ENCODE measurements at regions not wholly inside any gene's neighbourhood (a gene's known extent, or its start where the extent isn't known, plus 50 kb on each side); places are given as distances from the start of the nearest gene placed in this dataset.

DNA sequence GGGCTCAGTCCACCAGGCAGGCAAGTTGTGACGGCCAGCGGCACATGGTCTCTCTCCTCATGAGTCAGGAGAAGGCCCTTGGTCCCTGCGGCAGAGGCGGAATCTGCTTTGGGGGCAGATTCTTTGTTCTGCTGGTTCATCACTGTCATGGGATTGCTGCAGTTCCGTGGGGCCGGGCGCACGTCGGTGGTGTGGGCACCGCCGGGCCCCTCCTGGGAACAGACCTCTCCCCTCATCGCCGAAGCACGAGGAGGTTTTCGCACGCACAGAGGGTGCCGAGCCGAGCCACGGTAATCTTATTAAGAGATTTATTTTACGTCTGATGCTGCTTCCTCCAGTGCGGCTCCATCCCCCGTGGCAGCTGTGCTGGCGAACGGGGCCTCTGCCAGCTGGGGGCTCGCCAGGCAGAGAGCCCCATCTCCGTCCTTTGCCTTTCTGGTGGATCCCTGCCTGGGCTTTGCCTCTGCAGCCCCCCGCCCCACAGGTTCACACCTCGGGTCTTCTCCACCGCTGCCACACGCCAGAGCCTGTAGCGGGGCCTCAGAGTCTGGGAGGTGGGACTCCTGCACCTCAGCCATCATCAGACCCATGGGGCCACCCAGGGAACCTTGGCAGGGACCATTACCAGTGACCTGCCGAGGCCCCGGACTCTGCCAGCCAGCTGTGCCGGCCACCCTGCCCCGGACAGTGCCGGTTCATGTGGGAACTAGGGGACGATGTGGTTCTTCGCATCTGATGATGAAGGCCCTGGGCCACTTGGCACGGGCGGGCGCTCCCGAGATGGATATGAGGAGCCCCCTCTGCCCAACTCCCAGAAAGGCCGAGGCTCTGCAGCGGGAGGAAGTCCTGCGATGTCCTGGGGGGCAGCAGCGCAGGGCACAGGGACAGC lies 86.7 kb upstream of the NKX1-1 start:
- DNase-seq (ENCODE audit: low spot score): peak; percentile 81
- Mint-ChIP-seq H3K27me3 (ENCODE audit: low read depth) (peaks cover 20% of the 10 kb centered on the region), H3K4me1 (ENCODE audit: low read depth) (no peaks in the 10 kb centered on the region), H3K9me3 (ENCODE audit: low read depth) (no peaks in the 10 kb centered on the region), H3K36me3 (ENCODE audit: low read depth) (no peaks in the 10 kb centered on the region), H3K4me3 (ENCODE audit: unreplicated experiment) (no peak overlapping the region), H3K27ac (ENCODE audit: unreplicated experiment) (no peak overlapping the region)
- TF ChIP-seq, protein P1, sequence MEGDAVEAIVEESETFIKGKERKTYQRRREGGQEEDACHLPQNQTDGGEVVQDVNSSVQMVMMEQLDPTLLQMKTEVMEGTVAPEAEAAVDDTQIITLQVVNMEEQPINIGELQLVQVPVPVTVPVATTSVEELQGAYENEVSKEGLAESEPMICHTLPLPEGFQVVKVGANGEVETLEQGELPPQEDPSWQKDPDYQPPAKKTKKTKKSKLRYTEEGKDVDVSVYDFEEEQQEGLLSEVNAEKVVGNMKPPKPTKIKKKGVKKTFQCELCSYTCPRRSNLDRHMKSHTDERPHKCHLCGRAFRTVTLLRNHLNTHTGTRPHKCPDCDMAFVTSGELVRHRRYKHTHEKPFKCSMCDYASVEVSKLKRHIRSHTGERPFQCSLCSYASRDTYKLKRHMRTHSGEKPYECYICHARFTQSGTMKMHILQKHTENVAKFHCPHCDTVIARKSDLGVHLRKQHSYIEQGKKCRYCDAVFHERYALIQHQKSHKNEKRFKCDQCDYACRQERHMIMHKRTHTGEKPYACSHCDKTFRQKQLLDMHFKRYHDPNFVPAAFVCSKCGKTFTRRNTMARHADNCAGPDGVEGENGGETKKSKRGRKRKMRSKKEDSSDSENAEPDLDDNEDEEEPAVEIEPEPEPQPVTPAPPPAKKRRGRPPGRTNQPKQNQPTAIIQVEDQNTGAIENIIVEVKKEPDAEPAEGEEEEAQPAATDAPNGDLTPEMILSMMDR (IDR thresholded peaks at IDR 0.05): no peak

DNA sequence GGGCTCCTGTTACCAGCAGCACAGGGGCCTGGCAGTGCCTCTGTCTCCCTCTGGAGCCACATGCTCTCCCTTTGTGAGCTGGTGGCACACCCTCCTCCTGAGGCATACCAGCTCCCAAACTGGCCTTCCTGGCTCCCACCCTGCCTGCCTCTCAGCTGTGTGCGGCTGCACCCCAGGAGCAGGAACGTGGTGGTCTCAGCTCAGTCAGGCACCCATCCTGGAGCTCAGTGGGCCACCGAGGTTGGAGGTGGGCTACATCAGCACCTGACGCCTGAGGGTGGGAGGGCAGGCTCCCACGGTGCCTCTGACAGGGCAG lies 85.9 kb upstream of the NKX1-1 start:
- TF ChIP-seq, protein P1 (IDR thresholded peaks at IDR 0.05): no peak
- Mint-ChIP-seq H3K27ac (ENCODE audit: unreplicated experiment) (no peak overlapping the region), H3K27me3 (ENCODE audit: low read depth) (peaks cover 26% of the 10 kb centered on the region), H3K9me3 (ENCODE audit: low read depth) (no peaks in the 10 kb centered on the region), H3K4me3 (ENCODE audit: unreplicated experiment) (no peak overlapping the region), H3K4me1 (ENCODE audit: low read depth) (no peaks in the 10 kb centered on the region), H3K36me3 (ENCODE audit: low read depth) (no peaks in the 10 kb centered on the region)
- DNase-seq (ENCODE audit: low spot score): peak; percentile 64

DNA sequence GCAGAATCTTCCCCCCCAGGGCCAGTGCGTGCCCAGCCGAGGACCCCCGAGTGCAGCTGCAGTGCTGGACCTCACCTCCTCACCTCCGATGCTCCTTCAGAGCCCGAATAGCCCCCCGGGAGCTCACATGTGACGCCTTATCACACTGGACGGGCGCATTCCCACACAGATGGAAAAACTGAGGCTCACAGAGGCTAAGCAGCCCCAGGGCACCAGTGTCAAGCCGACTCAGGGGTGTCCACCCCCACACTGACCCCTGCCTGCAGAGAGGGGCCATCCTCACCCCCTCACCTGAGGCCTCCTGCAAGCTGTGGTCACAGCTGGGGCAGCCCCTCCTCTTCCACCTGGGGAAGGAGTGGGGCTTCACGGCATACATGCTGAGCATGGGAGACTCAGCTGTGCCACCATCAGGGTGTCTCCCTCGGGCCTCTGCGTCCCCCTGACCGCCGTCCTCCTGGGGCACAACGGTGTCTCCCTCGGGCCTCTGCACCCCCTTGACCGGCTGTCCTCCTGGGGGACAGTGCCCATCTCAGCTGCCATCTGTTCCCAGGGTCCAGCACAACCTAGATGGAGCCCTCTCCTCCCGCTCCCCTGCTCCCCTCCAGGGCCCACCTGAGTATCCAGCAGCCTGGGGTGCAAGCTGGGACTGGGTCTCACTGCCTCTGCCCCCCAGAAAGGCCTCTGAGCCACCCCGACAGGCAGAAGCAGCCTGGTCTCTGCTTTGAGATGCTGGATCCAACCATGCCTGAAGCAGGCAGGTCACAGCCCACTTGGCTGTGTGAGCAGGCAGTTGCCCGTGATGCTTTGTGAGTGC lies 85.3 kb upstream of the NKX1-1 start:
- H3K9me3 Mint-ChIP-seq (ENCODE audit: low read depth): peaks cover 2% of the 10 kb centered on the region
- DNase-seq (ENCODE audit: low spot score): peak; percentile 66
- TF ChIP-seq, protein P1 (IDR thresholded peaks at IDR 0.05): no peak
- no peaks in the 10 kb centered on the region for H3K4me1 Mint-ChIP-seq (ENCODE audit: low read depth)
- H3K36me3 Mint-ChIP-seq (ENCODE audit: low read depth): peaks cover 2% of the 10 kb centered on the region
- H3K27ac Mint-ChIP-seq (ENCODE audit: unreplicated experiment): no peak overlapping the region
- H3K27me3 Mint-ChIP-seq (ENCODE audit: low read depth): peaks cover 27% of the 10 kb centered on the region
- no peak overlapping the region for H3K4me3 Mint-ChIP-seq (ENCODE audit: unreplicated experiment)

DNA sequence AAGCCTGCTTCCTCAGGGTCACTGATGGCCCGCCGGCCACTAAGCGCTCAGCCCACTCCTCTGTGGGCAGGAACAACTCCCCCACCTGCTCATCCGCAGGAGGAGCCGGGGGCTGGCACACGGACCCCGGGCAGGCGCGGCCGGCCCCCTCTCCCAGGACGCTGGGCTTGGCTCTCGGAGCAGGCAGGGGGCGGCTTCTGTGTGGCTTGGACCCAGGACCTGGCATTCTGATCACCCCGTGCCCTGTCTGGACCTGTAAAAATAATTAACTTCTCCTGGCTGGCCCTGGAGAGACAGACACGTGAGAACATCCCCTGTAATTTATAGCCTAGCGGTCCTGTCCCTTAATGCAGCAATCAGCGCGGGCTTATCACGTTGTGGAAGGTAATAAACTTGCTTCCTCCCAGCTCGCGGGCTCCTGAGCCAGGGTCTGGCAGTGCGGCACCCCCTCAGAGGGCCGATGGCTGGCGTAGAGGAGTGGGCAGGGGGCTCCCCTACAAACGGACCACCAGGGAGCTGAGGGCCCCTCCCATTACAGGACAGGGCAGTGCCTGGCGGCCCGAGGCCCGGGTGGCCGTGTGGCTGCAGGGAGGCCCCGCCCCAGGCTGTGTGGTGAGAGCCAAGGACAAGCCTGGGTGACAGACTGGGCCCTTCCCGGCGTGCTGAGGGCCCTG lies 84.5 kb upstream of the NKX1-1 start:
- no peak overlapping the region for H3K27ac Mint-ChIP-seq (ENCODE audit: unreplicated experiment)
- H3K9me3 Mint-ChIP-seq (ENCODE audit: low read depth): peaks cover 9% of the 10 kb centered on the region
- H3K4me3 Mint-ChIP-seq (ENCODE audit: unreplicated experiment): no peak overlapping the region
- TF ChIP-seq, protein P1 (IDR thresholded peaks at IDR 0.05): no peak
- H3K27me3 Mint-ChIP-seq (ENCODE audit: low read depth): peaks cover 31% of the 10 kb centered on the region
- peak; percentile 70 for DNase-seq (ENCODE audit: low spot score)
- peaks cover 6% of the 10 kb centered on the region for H3K36me3 Mint-ChIP-seq (ENCODE audit: low read depth)
- H3K4me1 Mint-ChIP-seq (ENCODE audit: low read depth): no peaks in the 10 kb centered on the region
